Ovary (tissue), 3 donors: ENCODE measurements at regions not wholly inside any gene's neighbourhood (a gene's known extent, or its start where the extent isn't known, plus 50 kb on each side); places are given as distances from the start of the nearest gene placed in this dataset.

Experiments
- EP300 ChIP-seq: sonication (generic); formaldehyde crosslinking; IDR thresholded peaks from one replicate; pipeline ENCODE4 v1.6.1; 2017; ENCODE audit warnings: antibody characterized with exemption
- POLR2A ChIP-seq: fragments of 450-650 bp; IDR thresholded peaks from one replicate; pipeline ENCODE4 v1.6.1; 2017; ENCODE audit warnings: antibody characterized with exemption, mild to moderate bottlenecking, moderate library complexity
- TF ChIP-seq, protein P1 (sequence below), 3 donors: fragments of 450-650 bp in 2 of 3; fragments of 200-600 bp in 1 of 3; IDR thresholded peaks; one replicate each; pipeline versions ENCODE4 v1.5.1 to v1.8.0; 2016 to 2022; ENCODE audit warnings: antibody characterized with exemption in 3 of 3, mild to moderate bottlenecking in 1 of 3
- donor health status: DM: no; HTN: no; CAD: no.

DNA sequence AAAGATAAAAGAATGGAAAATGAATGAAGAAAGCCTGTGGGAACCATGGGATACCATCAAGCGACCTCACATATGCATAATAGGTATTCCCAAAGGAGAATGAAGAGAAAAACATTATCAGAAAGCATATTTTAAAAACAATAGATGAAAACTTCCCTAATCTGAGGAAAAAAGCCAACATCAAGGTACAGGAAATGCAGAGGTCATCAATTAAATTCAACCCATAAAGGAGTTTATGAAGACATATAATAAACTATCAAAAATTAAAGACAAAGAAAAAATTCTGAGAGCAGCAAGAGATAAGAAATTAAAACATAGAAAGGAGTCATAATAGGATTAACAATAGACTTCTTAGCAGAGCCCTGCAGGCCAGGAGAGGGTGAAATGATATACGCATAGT is 397.5 kb downstream of the GPM6A start:
- TF ChIP-seq, protein P1, sequence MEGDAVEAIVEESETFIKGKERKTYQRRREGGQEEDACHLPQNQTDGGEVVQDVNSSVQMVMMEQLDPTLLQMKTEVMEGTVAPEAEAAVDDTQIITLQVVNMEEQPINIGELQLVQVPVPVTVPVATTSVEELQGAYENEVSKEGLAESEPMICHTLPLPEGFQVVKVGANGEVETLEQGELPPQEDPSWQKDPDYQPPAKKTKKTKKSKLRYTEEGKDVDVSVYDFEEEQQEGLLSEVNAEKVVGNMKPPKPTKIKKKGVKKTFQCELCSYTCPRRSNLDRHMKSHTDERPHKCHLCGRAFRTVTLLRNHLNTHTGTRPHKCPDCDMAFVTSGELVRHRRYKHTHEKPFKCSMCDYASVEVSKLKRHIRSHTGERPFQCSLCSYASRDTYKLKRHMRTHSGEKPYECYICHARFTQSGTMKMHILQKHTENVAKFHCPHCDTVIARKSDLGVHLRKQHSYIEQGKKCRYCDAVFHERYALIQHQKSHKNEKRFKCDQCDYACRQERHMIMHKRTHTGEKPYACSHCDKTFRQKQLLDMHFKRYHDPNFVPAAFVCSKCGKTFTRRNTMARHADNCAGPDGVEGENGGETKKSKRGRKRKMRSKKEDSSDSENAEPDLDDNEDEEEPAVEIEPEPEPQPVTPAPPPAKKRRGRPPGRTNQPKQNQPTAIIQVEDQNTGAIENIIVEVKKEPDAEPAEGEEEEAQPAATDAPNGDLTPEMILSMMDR (IDR thresholded peaks at IDR 0.05) = no peak
- TF ChIP-seq POLR2A (no peak), EP300 (no peak)
